ENCODE measurements at regions not wholly inside any gene's neighbourhood (a gene's known extent, or its start where the extent isn't known, plus 50 kb on each side); places are given as distances from the start of the nearest gene placed in this dataset.

- TF ChIP-seq POLR2AphosphoS5 (IDR thresholded peaks at IDR 0.05; ENCODE audit: low read depth, low read length) (no peak), POLR2A (IDR thresholded peaks at IDR 0.05; ENCODE audit: low read depth, low read length) (no peak), TAF1 (IDR thresholded peaks at IDR 0.05; ENCODE audit: borderline replicate concordance, low read depth, low read length) (no peak)
Measured at GRCh38 chr7:21345361-21345760, 82.5 kb upstream of the SP4 start.
